PC-3 (cell line): ENCODE measurements at regions not wholly inside any gene's neighbourhood (a gene's known extent, or its start where the extent isn't known, plus 50 kb on each side); places are given as distances from the start of the nearest gene placed in this dataset.

Source experiments
- ATAC-seq: fragments of 200-7000 bp; cut with Tn5 transposase; 2 replicates; pipeline ENCODE4 v1.9.1; 2020; ENCODE audit warnings: mild to moderate bottlenecking, moderate library complexity
- BruUV-seq: library from RNA; stranded (reverse); fragments of 400-500 nt; replicated peaks from 2 replicates; lab custom pipeline; 2021; lab: Mats Ljungman, UMichigan
- CTCF ChIA-PET: fragments of 300-600 bp; sonication (Branson Sonifier 250); formaldehyde crosslinking; loops from one replicate; lab custom pipeline; 2022; ENCODE audit warnings: antibody characterized with exemption; lab: Charles Lee
- POLR2A ChIA-PET: fragments of 300-600 bp; sonication (Branson Sonifier 250); formaldehyde crosslinking; loops from one replicate; lab custom pipeline; 2022; ENCODE audit warnings: antibody characterized with exemption; ENCODE audit not compliant: unreplicated experiment; lab: Charles Lee
- DNase-seq: peaks from one replicate; pipeline ENCODE4 v3.0.0-alpha.2; 2015
- H2AFZ ChIP-seq: fragments of 300-600 bp; sonication (generic); 2 replicates; pipeline ENCODE4 v1.6.0; 2016; ENCODE audit warnings: antibody characterized with exemption, low read length
- H3F3A ChIP-seq: fragments of 300-600 bp; sonication (generic); one replicate; pipeline ENCODE4 v1.6.0; 2017; ENCODE audit warnings: antibody characterized with exemption, low read length, control low read depth, mild to moderate bottlenecking; ENCODE audit not compliant: unreplicated experiment
- H3K27ac ChIP-seq: fragments of 300-600 bp; sonication (generic); 2 replicates; pipeline ENCODE4 v1.5.1; 2016; ENCODE audit warnings: mild to moderate bottlenecking, low read length
- H3K27me3 ChIP-seq: fragments of 300-600 bp; sonication (generic); 2 replicates; pipeline ENCODE4 v1.6.1; 2016; ENCODE audit warnings: low read length, mixed read lengths
- H3K36me3 ChIP-seq: fragments of 300-600 bp; sonication (generic); 2 replicates; pipeline ENCODE4 v1.6.1; 2016; ENCODE audit warnings: low read depth, mixed run types, low read length, mixed read lengths
- H3K4me1 ChIP-seq: fragments of 300-600 bp; sonication (generic); 2 replicates; pipeline ENCODE4 v1.5.1; 2016; ENCODE audit warnings: low read length; ENCODE audit not compliant: insufficient read depth
- H3K4me2 ChIP-seq: fragments of 300-600 bp; sonication (generic); 2 replicates; pipeline ENCODE4 v1.6.0; 2016; ENCODE audit warnings: low read length
- H3K4me3 ChIP-seq: fragments of 300-600 bp; sonication (generic); 2 replicates; pipeline ENCODE4 v1.5.1; 2016; ENCODE audit warnings: mild to moderate bottlenecking, low read length, mixed read lengths
- H3K79me2 ChIP-seq: fragments of 300-600 bp; sonication (generic); 2 replicates; pipeline ENCODE4 v1.6.1; 2017; ENCODE audit warnings: low read length, mixed read lengths
- H3K9ac ChIP-seq: fragments of 300-600 bp; sonication (generic); 2 replicates; pipeline ENCODE4 v1.6.0; 2016; ENCODE audit warnings: mild to moderate bottlenecking, low read length
- H3K9me2 ChIP-seq: fragments of 300-600 bp; sonication (generic); replicated peaks from 2 replicates; pipeline ENCODE4 v1.6.1; 2016; ENCODE audit warnings: mixed run types, low read length, mixed read lengths
- H3K9me3 ChIP-seq: fragments of 300-600 bp; sonication (generic); 2 replicates; pipeline ENCODE4 v1.6.1; 2016; ENCODE audit warnings: low read length, mixed read lengths
- H4K20me1 ChIP-seq: fragments of 300-600 bp; sonication (generic); 2 replicates; pipeline ENCODE4 v1.6.1; 2016; ENCODE audit warnings: low read length, mixed read lengths
- CTCF ChIP-seq: fragments of 300-600 bp; sonication (generic); conservative IDR thresholded peaks from 2 replicates; pipeline ENCODE4 v1.5.1; 2017; ENCODE audit warnings: antibody characterized with exemption, low read depth, mild to moderate bottlenecking, low read length
- EZH2 ChIP-seq: fragments of 300-600 bp; sonication (generic); IDR thresholded peaks from one replicate; pipeline ENCODE4 v1.6.1; 2017; ENCODE audit warnings: antibody characterized with exemption, mild to moderate bottlenecking, low read length; ENCODE audit not compliant: unreplicated experiment
- EZH2phosphoT487 ChIP-seq: fragments of 300-600 bp; sonication (generic); IDR thresholded peaks from 2 replicates; pipeline ENCODE4 v1.6.1; 2018; ENCODE audit warnings: mild to moderate bottlenecking, antibody characterized with exemption, low read length, borderline replicate concordance
- intact Hi-C: fragments of 100-400 bp; cut with micrococcal nuclease; formaldehyde crosslinking; loops from 2 replicates; pipeline ENCODE4 v1.9.0; 2023

DNA sequence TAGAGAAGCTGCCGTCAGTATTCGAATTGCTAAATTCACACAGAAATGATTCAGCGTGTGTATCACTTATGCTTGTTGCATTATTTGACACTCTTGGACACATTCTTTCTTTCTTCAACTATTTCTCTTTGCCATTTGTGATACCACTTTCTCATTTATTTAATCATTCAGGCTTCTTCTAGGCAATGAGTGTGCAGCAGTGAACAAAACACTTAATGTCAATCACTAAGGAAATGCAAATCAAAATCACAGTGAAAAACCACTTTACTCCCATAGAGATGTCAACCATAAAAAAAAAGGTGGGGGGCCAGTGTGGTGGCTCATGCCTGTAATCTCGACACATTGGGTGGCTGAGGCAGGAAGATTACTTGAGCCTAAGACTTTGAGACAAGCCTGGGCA, 214.6 kb downstream of the FLRT2 start:
- Histone ChIP-seq H3K36me3 (no peaks in the 10 kb centered on the region), H3K9ac (no peak overlapping the region), H3K4me3 (no peak overlapping the region), H2AFZ (no peak overlapping the region), H3K4me1 (no peaks in the 10 kb centered on the region), H3F3A (no peaks in the 10 kb centered on the region), H3K79me2 (no peaks in the 10 kb centered on the region), H4K20me1 (no peaks in the 10 kb centered on the region), H3K9me3 (peaks cover 9% of the 10 kb centered on the region; the same call in 1 of the 2 replicates), H3K27ac (no peak overlapping the region), H3K9me2 (no peaks in the 10 kb centered on the region), H3K27me3 (no peaks in the 10 kb centered on the region), H3K4me2 (no peak overlapping the region)
- intact Hi-C loops = no loop called here
- DNase-seq (no peak), ATAC-seq (no peak)
- POLR2A ChIA-PET = no interaction called here
- TF ChIP-seq CTCF = no peak
- no peak for TF ChIP-seq EZH2phosphoT487
- TF ChIP-seq EZH2 = no peak
- CTCF ChIA-PET = no interaction called here
- BruUV-seq = no TSS peak

GRCh38 chr14:85732031-85732430, 202.1 kb downstream of the FLRT2 start:
- no peaks in the 10 kb centered on the region for H3K9me3 ChIP-seq
- no peak for ATAC-seq
- no peak overlapping the region for H3K9ac ChIP-seq
- H3K4me2 ChIP-seq = no peak overlapping the region
- H3K4me3 ChIP-seq = no peak overlapping the region
- H3K36me3 ChIP-seq = no peaks in the 10 kb centered on the region
- no peaks in the 10 kb centered on the region for H3K9me2 ChIP-seq
- ChIA-PET POLR2A (no interaction called here), CTCF (no interaction called here)
- DNase-seq = no peak
- H4K20me1 ChIP-seq = no peaks in the 10 kb centered on the region
- no peak overlapping the region for H3K27ac ChIP-seq
- BruUV-seq = no TSS peak
- TF ChIP-seq EZH2 (no peak), CTCF (no peak), EZH2phosphoT487 (no peak)
- intact Hi-C loops = no loop called here
- no peaks in the 10 kb centered on the region for H3K79me2 ChIP-seq
- no peak overlapping the region for H2AFZ ChIP-seq
- H3K27me3 ChIP-seq = no peaks in the 10 kb centered on the region
- H3F3A ChIP-seq = no peaks in the 10 kb centered on the region
- no peaks in the 10 kb centered on the region for H3K4me1 ChIP-seq

DNA sequence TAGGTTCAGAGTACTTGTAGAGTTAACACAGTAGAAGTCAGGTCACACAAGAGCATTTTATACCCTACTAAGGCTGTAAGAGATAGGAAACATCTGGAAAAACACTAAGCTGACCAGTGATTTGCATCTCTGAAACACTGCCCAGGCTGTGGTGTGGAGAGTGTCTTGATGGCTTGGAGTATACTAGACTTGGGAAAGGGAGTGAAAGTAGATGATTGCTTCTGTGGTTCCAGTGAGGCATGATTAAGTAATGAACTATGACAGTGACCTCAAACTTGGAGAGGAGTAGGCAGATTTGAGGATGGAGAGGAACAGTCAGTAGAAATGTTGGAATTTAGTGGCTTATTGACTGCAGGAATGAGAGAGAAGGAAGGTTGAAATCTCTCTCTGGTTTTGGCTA, 201.2 kb downstream of the FLRT2 start:
- no peak for TF ChIP-seq EZH2phosphoT487
- no peak for TF ChIP-seq EZH2
- TF ChIP-seq CTCF = no peak
- H2AFZ ChIP-seq = no peak overlapping the region
- intact Hi-C loops = no loop called here
- no peak overlapping the region for H3K9ac ChIP-seq
- BruUV-seq = no TSS peak
- no peak for DNase-seq
- no peaks in the 10 kb centered on the region for H3K9me2 ChIP-seq
- no peaks in the 10 kb centered on the region for H3K79me2 ChIP-seq
- no peaks in the 10 kb centered on the region for H4K20me1 ChIP-seq
- H3K4me2 ChIP-seq = no peak overlapping the region
- H3K36me3 ChIP-seq = no peaks in the 10 kb centered on the region
- no peak overlapping the region for H3K4me3 ChIP-seq
- no peaks in the 10 kb centered on the region for H3K27me3 ChIP-seq
- no peak overlapping the region for H3K27ac ChIP-seq
- ChIA-PET CTCF (no interaction called here), POLR2A (no interaction called here)
- no peaks in the 10 kb centered on the region for H3K9me3 ChIP-seq
- no peaks in the 10 kb centered on the region for H3K4me1 ChIP-seq
- no peaks in the 10 kb centered on the region for H3F3A ChIP-seq
- ATAC-seq = no peak
